ENCODE measurements at regions not wholly inside any gene's neighbourhood (a gene's known extent, or its start where the extent isn't known, plus 50 kb on each side); places are given as distances from the start of the nearest gene placed in this dataset.
A peak's percentile ranks its signal among the peaks of the same experiment; 100 is the strongest.

DNA sequence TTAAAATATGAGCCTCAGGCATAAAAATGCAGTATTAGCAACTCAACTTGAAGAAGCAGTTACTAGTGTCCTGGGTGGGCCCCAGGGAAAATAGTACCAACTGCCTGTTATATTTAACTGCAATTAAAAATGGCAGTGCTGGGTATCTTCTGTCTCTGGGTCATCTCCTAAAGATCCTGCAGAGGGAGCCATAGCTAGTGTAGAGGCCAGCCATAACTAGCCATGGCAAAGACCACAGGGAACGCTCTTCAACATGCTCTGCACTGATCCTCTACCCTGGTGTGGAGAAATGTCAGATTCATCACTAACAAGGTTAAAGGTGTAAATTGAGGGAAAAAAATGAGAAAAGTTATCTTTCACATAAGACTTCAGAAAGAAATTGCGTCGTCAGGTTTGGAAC lies 181.3 kb downstream of the SNRPN start:
- no peaks in the 10 kb centered on the region for H3K79me2 ChIP-seq (ENCODE audit: insufficient read depth, low read length)
- no peak overlapping the region for H3K4me2 ChIP-seq (ENCODE audit: low read depth, low read length, poor library complexity, severe bottlenecking)
- TF ChIP-seq, protein P1, sequence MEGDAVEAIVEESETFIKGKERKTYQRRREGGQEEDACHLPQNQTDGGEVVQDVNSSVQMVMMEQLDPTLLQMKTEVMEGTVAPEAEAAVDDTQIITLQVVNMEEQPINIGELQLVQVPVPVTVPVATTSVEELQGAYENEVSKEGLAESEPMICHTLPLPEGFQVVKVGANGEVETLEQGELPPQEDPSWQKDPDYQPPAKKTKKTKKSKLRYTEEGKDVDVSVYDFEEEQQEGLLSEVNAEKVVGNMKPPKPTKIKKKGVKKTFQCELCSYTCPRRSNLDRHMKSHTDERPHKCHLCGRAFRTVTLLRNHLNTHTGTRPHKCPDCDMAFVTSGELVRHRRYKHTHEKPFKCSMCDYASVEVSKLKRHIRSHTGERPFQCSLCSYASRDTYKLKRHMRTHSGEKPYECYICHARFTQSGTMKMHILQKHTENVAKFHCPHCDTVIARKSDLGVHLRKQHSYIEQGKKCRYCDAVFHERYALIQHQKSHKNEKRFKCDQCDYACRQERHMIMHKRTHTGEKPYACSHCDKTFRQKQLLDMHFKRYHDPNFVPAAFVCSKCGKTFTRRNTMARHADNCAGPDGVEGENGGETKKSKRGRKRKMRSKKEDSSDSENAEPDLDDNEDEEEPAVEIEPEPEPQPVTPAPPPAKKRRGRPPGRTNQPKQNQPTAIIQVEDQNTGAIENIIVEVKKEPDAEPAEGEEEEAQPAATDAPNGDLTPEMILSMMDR (conservative IDR thresholded peaks at IDR 0.05; ENCODE audit: low read length) = peak; percentile 64
- TF ChIP-seq EZH2phosphoT487 (IDR thresholded peaks at IDR 0.05; ENCODE audit: borderline replicate concordance) = no peak
- H2AFZ ChIP-seq (ENCODE audit: low read length) = no peak overlapping the region
- no peaks in the 10 kb centered on the region for H3K4me1 ChIP-seq (ENCODE audit: insufficient read depth, low read length, poor library complexity, severe bottlenecking)
- no peaks in the 10 kb centered on the region for H4K20me1 ChIP-seq (ENCODE audit: insufficient read depth, low read length, poor library complexity, severe bottlenecking)
- H3K36me3 ChIP-seq (ENCODE audit: insufficient read depth, low read length) = no peaks in the 10 kb centered on the region
- no peaks in the 10 kb centered on the region for H3F3A ChIP-seq (ENCODE audit: low read depth)
- H3K4me3 ChIP-seq (ENCODE audit: low read length, poor library complexity, severe bottlenecking) = no peak overlapping the region
- H3K27me3 ChIP-seq (ENCODE audit: insufficient read depth, low read length, poor library complexity, severe bottlenecking) = no peaks in the 10 kb centered on the region
- no peaks in the 10 kb centered on the region for H3K9me2 ChIP-seq (replicated peaks; ENCODE audit: low read depth, low read length)
- H3K9ac ChIP-seq (ENCODE audit: low read depth, low read length, poor library complexity, severe bottlenecking) = no peak overlapping the region
- H3K9me3 ChIP-seq (ENCODE audit: insufficient read depth, low read depth, low read length) = no peaks in the 10 kb centered on the region

DNA sequence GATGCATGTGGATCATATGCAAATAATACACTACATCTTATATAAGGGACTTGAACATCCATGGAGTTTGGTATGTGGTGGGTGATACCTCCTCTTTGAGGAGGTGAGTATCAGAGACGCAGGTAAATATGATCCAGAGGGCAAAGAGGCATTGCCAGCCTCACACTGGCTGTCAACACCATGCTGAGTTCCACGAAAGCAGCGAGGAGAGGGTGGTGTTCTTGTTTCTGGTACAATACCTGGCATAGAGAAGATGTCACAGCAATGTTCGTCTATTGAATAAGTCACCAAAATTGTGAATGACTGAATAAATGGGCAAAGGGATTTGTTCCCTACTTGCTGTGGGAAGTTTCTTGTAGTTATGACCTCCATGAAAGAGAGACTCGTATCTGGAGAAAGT lies 182.2 kb downstream of the SNRPN start:
- TF ChIP-seq, protein P1 (conservative IDR thresholded peaks at IDR 0.05; ENCODE audit: low read length) = no peak
- no peak for TF ChIP-seq EZH2phosphoT487 (IDR thresholded peaks at IDR 0.05; ENCODE audit: borderline replicate concordance)
- H3K9ac ChIP-seq (ENCODE audit: low read depth, low read length, poor library complexity, severe bottlenecking) = no peak overlapping the region

DNA sequence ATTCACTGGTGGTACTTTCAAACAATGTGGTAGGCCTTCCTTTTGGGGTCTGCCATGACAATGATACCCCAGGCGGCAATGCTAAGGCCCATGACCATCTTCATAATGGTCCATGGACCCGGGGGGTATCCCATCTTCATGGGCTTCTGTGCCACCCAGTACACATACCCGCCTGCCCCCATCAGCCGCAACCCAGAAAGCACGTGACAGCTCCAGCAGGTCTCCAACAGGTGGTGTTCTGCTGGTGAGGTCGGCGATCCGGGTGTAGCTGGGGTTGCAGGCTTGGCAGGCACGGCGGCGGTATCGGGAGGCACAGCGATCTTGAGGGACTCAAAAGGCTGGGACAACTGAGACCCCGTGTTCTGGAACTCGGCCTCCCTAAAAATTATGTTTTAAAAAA lies 214.5 kb downstream of the SNRPN start:
- H3F3A ChIP-seq (ENCODE audit: low read depth) = no peaks in the 10 kb centered on the region
- H3K9me2 ChIP-seq (replicated peaks; ENCODE audit: low read depth, low read length) = no peaks in the 10 kb centered on the region
- no peak overlapping the region for H3K4me3 ChIP-seq (ENCODE audit: low read length, poor library complexity, severe bottlenecking)
- no peaks in the 10 kb centered on the region for H3K36me3 ChIP-seq (ENCODE audit: insufficient read depth, low read length)
- H3K4me2 ChIP-seq (ENCODE audit: low read depth, low read length, poor library complexity, severe bottlenecking) = no peak overlapping the region
- no peak overlapping the region for H2AFZ ChIP-seq (ENCODE audit: low read length)
- no peaks in the 10 kb centered on the region for H3K4me1 ChIP-seq (ENCODE audit: insufficient read depth, low read length, poor library complexity, severe bottlenecking)
- no peak overlapping the region for H3K9ac ChIP-seq (ENCODE audit: low read depth, low read length, poor library complexity, severe bottlenecking)
- TF ChIP-seq EZH2phosphoT487 (IDR thresholded peaks at IDR 0.05; ENCODE audit: borderline replicate concordance) = no peak
- TF ChIP-seq, protein P1 (conservative IDR thresholded peaks at IDR 0.05; ENCODE audit: low read length) = no peak
- H4K20me1 ChIP-seq (ENCODE audit: insufficient read depth, low read length, poor library complexity, severe bottlenecking) = no peaks in the 10 kb centered on the region
- no peaks in the 10 kb centered on the region for H3K79me2 ChIP-seq (ENCODE audit: insufficient read depth, low read length)
- H3K9me3 ChIP-seq (ENCODE audit: insufficient read depth, low read depth, low read length) = peaks cover 17% of the 10 kb centered on the region; the same call in 1 of the 2 replicates
- no peaks in the 10 kb centered on the region for H3K27me3 ChIP-seq (ENCODE audit: insufficient read depth, low read length, poor library complexity, severe bottlenecking)

More for the DNA sequence above, 182.2 kb downstream of the SNRPN start:
- Histone ChIP-seq H3K79me2 (ENCODE audit: insufficient read depth, low read length) (no peaks in the 10 kb centered on the region), H2AFZ (ENCODE audit: low read length) (no peak overlapping the region), H3K4me2 (ENCODE audit: low read depth, low read length, poor library complexity, severe bottlenecking) (no peak overlapping the region), H4K20me1 (ENCODE audit: insufficient read depth, low read length, poor library complexity, severe bottlenecking) (no peaks in the 10 kb centered on the region), H3K27me3 (ENCODE audit: insufficient read depth, low read length, poor library complexity, severe bottlenecking) (no peaks in the 10 kb centered on the region), H3F3A (ENCODE audit: low read depth) (no peaks in the 10 kb centered on the region), H3K4me3 (ENCODE audit: low read length, poor library complexity, severe bottlenecking) (no peak overlapping the region), H3K9me3 (ENCODE audit: insufficient read depth, low read depth, low read length) (no peaks in the 10 kb centered on the region), H3K4me1 (ENCODE audit: insufficient read depth, low read length, poor library complexity, severe bottlenecking) (no peaks in the 10 kb centered on the region), H3K9me2 (replicated peaks; ENCODE audit: low read depth, low read length) (no peaks in the 10 kb centered on the region), H3K36me3 (ENCODE audit: insufficient read depth, low read length) (no peaks in the 10 kb centered on the region)
